Keratinocyte (primary cell): ENCODE measurements at regions not wholly inside any gene's neighbourhood (a gene's known extent, or its start where the extent isn't known, plus 50 kb on each side); places are given as distances from the start of the nearest gene placed in this dataset.

Experiments used
- DNase-seq: peaks from one replicate; pipeline ENCODE4 v3.0.0-alpha.2; 2011; ENCODE audit warnings: low read depth, missing footprints, low spot score
- FAIRE-seq: peaks from 2 replicates; lab custom pipeline; 2011; peaks lifted over from hg19 to GRCh38; lab: Jason Lieb, UNC
- H2AFZ ChIP-seq: 2 replicates; pipeline ENCODE4 v1.6.0; 2012; ENCODE audit warnings: low read length, control low read depth, inconsistent platforms; ENCODE audit not compliant: control insufficient read depth
- H3K27ac ChIP-seq: 2 replicates; pipeline ENCODE4 v1.5.1; 2011; ENCODE audit warnings: low read length; ENCODE audit not compliant: control insufficient read depth, insufficient read depth
- H3K27me3 ChIP-seq: 3 replicates; pipeline ENCODE4 v1.6.0; 2011; ENCODE audit warnings: low read length; ENCODE audit not compliant: control insufficient read depth, insufficient read depth; ENCODE audit errors: extremely low read depth
- H3K36me3 ChIP-seq, 2 experiments: 2 replicates in 1 of 2; 3 replicates in 1 of 2; pipeline ENCODE4 v1.5.1; 2011; ENCODE audit warnings: low read length in 2 of 2, mild to moderate bottlenecking in 1 of 2; ENCODE audit not compliant: control insufficient read depth in 2 of 2, insufficient read depth in 2 of 2; ENCODE audit errors: extremely low read depth in 1 of 2
- H3K4me1 ChIP-seq: 3 replicates; pipeline ENCODE4 v1.5.1; 2011; ENCODE audit warnings: low read length; ENCODE audit not compliant: control insufficient read depth, insufficient read depth; ENCODE audit errors: extremely low read depth
- H3K4me2 ChIP-seq: 3 replicates; pipeline ENCODE4 v1.6.0; 2011; ENCODE audit warnings: low read depth, low read length; ENCODE audit not compliant: control insufficient read depth, insufficient read depth; ENCODE audit errors: extremely low read depth
- H3K4me3 ChIP-seq, 3 experiments: fragments of 200-600 bp in 1 of 3; sonication (generic) in 1 of 3; 2 replicates in 2 of 3; 3 replicates in 1 of 3; pipeline ENCODE4 v1.5.1; 2011 to 2016; ENCODE audit warnings: low read length in 3 of 3, mild to moderate bottlenecking in 3 of 3, control low read depth in 2 of 3, inconsistent platforms in 1 of 3, low read depth in 1 of 3, mixed read lengths in 1 of 3, mixed run types in 1 of 3, moderate library complexity in 1 of 3; ENCODE audit not compliant: control insufficient read depth in 2 of 3, insufficient read depth in 2 of 3; ENCODE audit errors: extremely low read depth in 1 of 3
- H3K79me2 ChIP-seq: 2 replicates; pipeline ENCODE4 v1.6.0; 2012; ENCODE audit warnings: low read length; ENCODE audit not compliant: control insufficient read depth, insufficient read depth
- H3K9ac ChIP-seq: 3 replicates; pipeline ENCODE4 v1.6.0; 2011; ENCODE audit warnings: low read length; ENCODE audit not compliant: control insufficient read depth, insufficient read depth; ENCODE audit errors: extremely low read depth
- H3K9me1 ChIP-seq: 3 replicates; pipeline ENCODE4 v1.6.0; 2011; ENCODE audit warnings: low read length; ENCODE audit not compliant: control insufficient read depth, insufficient read depth; ENCODE audit errors: extremely low read depth
- H3K9me3 ChIP-seq: 2 replicates; pipeline ENCODE4 v1.5.1; 2012; ENCODE audit warnings: low read depth, low read length; ENCODE audit not compliant: control insufficient read depth
- H4K20me1 ChIP-seq: 3 replicates; pipeline ENCODE4 v1.6.0; 2011; ENCODE audit warnings: low read length; ENCODE audit not compliant: control insufficient read depth, insufficient read depth; ENCODE audit errors: extremely low read depth
- EZH2 ChIP-seq: IDR thresholded peaks from one replicate; pipeline ENCODE4 v1.6.1; 2012; ENCODE audit warnings: inconsistent platforms, mild to moderate bottlenecking, low read length, moderate library complexity
- dilution Hi-C: fragments of 300-500 bp; cut with MboI; formaldehyde crosslinking; loops from one replicate; pipeline ENCODE4 v1.7.0; 2020; ENCODE audit warnings: low sequenced_read_pairs; ENCODE audit not compliant: extremely low pct_ligation_motif_present
- TF ChIP-seq, protein P1 (sequence below), 3 experiments: IDR thresholded peaks in 1 of 3; conservative IDR thresholded peaks in 1 of 3; optimal IDR thresholded peaks in 1 of 3; 2 replicates in 2 of 3; 3 replicates in 1 of 3; pipeline versions ENCODE3 to v1.5.1; 2011; ENCODE audit warnings: low read length in 3 of 3, mild to moderate bottlenecking in 3 of 3, moderate library complexity in 2 of 3, control low read depth in 1 of 3, inconsistent platforms in 1 of 3; ENCODE audit not compliant: insufficient read depth in 2 of 3; ENCODE audit errors: extremely low read depth in 1 of 3

DNA sequence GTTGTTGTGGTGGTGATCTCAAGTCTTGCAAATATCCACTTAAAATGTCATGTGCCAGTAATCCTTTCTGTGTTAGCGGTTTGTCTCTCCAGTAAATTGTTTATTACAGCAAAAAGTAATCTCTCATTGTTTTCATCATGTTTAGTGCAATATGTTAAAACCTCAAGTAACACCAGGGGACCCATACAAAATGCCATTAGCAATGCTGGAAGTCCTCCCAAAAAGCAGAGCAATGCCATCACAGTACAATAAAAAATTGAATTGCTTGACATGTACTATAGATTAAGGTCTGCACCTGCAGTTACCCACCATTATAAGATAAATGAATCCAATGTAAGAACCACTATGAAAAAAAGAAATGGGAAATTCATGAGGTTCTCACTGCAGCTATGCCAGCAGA, 1606.5 kb downstream of the BRINP3 start:
- no peaks in the 10 kb centered on the region for H4K20me1 ChIP-seq
- TF ChIP-seq, protein P1, sequence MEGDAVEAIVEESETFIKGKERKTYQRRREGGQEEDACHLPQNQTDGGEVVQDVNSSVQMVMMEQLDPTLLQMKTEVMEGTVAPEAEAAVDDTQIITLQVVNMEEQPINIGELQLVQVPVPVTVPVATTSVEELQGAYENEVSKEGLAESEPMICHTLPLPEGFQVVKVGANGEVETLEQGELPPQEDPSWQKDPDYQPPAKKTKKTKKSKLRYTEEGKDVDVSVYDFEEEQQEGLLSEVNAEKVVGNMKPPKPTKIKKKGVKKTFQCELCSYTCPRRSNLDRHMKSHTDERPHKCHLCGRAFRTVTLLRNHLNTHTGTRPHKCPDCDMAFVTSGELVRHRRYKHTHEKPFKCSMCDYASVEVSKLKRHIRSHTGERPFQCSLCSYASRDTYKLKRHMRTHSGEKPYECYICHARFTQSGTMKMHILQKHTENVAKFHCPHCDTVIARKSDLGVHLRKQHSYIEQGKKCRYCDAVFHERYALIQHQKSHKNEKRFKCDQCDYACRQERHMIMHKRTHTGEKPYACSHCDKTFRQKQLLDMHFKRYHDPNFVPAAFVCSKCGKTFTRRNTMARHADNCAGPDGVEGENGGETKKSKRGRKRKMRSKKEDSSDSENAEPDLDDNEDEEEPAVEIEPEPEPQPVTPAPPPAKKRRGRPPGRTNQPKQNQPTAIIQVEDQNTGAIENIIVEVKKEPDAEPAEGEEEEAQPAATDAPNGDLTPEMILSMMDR (optimal IDR thresholded peaks at IDR 0.05 in 1 of 3, IDR thresholded peaks at IDR 0.05 in 1 of 3, conservative IDR thresholded peaks at IDR 0.05 in 1 of 3; ENCODE audit: extremely low read depth in 1 of 3, insufficient read depth in 2 of 3, low read length in 3 of 3): no peak
- TF ChIP-seq EZH2: no peak
- no peak overlapping the region for H3K9ac ChIP-seq
- H3K27me3 ChIP-seq: no peaks in the 10 kb centered on the region
- H3K4me2 ChIP-seq: no peak overlapping the region
- dilution Hi-C loops: no loop called here
- H3K9me1 ChIP-seq: no peaks in the 10 kb centered on the region
- H3K79me2 ChIP-seq: no peaks in the 10 kb centered on the region
- H3K9me3 ChIP-seq: no peaks in the 10 kb centered on the region
- no peak overlapping the region for H3K27ac ChIP-seq
- H2AFZ ChIP-seq: no peak overlapping the region
- H3K36me3 ChIP-seq: no peaks in the 10 kb centered on the region
- no peaks in the 10 kb centered on the region for H3K4me1 ChIP-seq
- H3K4me3 ChIP-seq: no peak overlapping the region
- FAIRE-seq: no peak
- DNase-seq: no peak

GRCh38 chr1:188872376-188872775, 1605.3 kb downstream of the BRINP3 start:
- H3K79me2 ChIP-seq: no peaks in the 10 kb centered on the region
- dilution Hi-C loops: no loop called here
- no peaks in the 10 kb centered on the region for H3K27me3 ChIP-seq
- DNase-seq (no peak), FAIRE-seq (no peak)
- no peak overlapping the region for H2AFZ ChIP-seq
- H4K20me1 ChIP-seq: no peaks in the 10 kb centered on the region
- H3K4me2 ChIP-seq: no peak overlapping the region
- TF ChIP-seq, protein P1 (optimal IDR thresholded peaks at IDR 0.05 in 1 of 3, IDR thresholded peaks at IDR 0.05 in 1 of 3, conservative IDR thresholded peaks at IDR 0.05 in 1 of 3; ENCODE audit: extremely low read depth in 1 of 3, insufficient read depth in 2 of 3, low read length in 3 of 3): no peak
- no peak for TF ChIP-seq EZH2
- H3K9me3 ChIP-seq: no peaks in the 10 kb centered on the region
- H3K9ac ChIP-seq: no peak overlapping the region
- no peak overlapping the region for H3K4me3 ChIP-seq
- no peaks in the 10 kb centered on the region for H3K36me3 ChIP-seq
- H3K27ac ChIP-seq: no peak overlapping the region
- no peaks in the 10 kb centered on the region for H3K9me1 ChIP-seq
- no peaks in the 10 kb centered on the region for H3K4me1 ChIP-seq
